ENCODE measurements at regions not wholly inside any gene's neighbourhood (a gene's known extent, or its start where the extent isn't known, plus 50 kb on each side); places are given as distances from the start of the nearest gene placed in this dataset.
"Not testable (repeated sequence)": the region's sequence is repeated elsewhere in the genome, so short reads cannot be mapped to it uniquely, and the experiment has no call there.

- H3K36me3 ChIP-seq (ENCODE audit: control insufficient read depth, insufficient read depth, low read length), result no peaks in the 10 kb centered on the region
- H3K9me3 ChIP-seq (ENCODE audit: control insufficient read depth, low read length), result no peaks in the 10 kb centered on the region
Measured at GRCh38 chr4:19205853-19206252, 1045.9 kb upstream of the SLIT2 start.

GRCh38 chr4:19197838-19198237 lies 1053.9 kb upstream of the SLIT2 start:
- H3K4me3 ChIP-seq (ENCODE audit: insufficient read depth, low read depth, low read length, poor library complexity, severe bottlenecking); H3K27me3 ChIP-seq (replicated peaks; ENCODE audit: control insufficient read depth, insufficient read depth, low read length, poor library complexity, severe bottlenecking); H3K36me3 ChIP-seq (ENCODE audit: control insufficient read depth, insufficient read depth, low read length): not testable (repeated sequence)

More at GRCh38 chr4:19205853-19206252, 1045.9 kb upstream of the SLIT2 start:
- no peak for DNase-seq
- Histone ChIP-seq H3K27ac (ENCODE audit: insufficient read depth, low read length, poor library complexity, severe bottlenecking) (no peak overlapping the region), H3K27me3 (replicated peaks; ENCODE audit: control insufficient read depth, insufficient read depth, low read length, poor library complexity, severe bottlenecking) (no peaks in the 10 kb centered on the region), H3K4me1 (ENCODE audit: control insufficient read depth, insufficient read depth, low read length, poor library complexity, severe bottlenecking) (no peaks in the 10 kb centered on the region), H3K4me3 (ENCODE audit: insufficient read depth, low read depth, low read length, poor library complexity, severe bottlenecking) (no peak overlapping the region)

GRCh38 chr4:19195696-19196095 lies 1056.0 kb upstream of the SLIT2 start:
- DNase-seq, result no peak
- Histone ChIP-seq H3K36me3 (ENCODE audit: control insufficient read depth, insufficient read depth, low read length) (no peaks in the 10 kb centered on the region), H3K27ac (ENCODE audit: insufficient read depth, low read length, poor library complexity, severe bottlenecking) (no peak overlapping the region), H3K4me3 (ENCODE audit: insufficient read depth, low read depth, low read length, poor library complexity, severe bottlenecking) (no peak overlapping the region), H3K4me1 (ENCODE audit: control insufficient read depth, insufficient read depth, low read length, poor library complexity, severe bottlenecking) (no peaks in the 10 kb centered on the region), H3K9me3 (ENCODE audit: control insufficient read depth, low read length) (no peaks in the 10 kb centered on the region), H3K27me3 (replicated peaks; ENCODE audit: control insufficient read depth, insufficient read depth, low read length, poor library complexity, severe bottlenecking) (no peaks in the 10 kb centered on the region)

More at GRCh38 chr4:19197838-19198237, 1053.9 kb upstream of the SLIT2 start:
- H3K27ac ChIP-seq (ENCODE audit: insufficient read depth, low read length, poor library complexity, severe bottlenecking); H3K4me1 ChIP-seq (ENCODE audit: control insufficient read depth, insufficient read depth, low read length, poor library complexity, severe bottlenecking); DNase-seq; H3K9me3 ChIP-seq (ENCODE audit: control insufficient read depth, low read length): not testable (repeated sequence)

GRCh38 chr4:19194672-19195071 lies 1057.0 kb upstream of the SLIT2 start:
- Histone ChIP-seq H3K36me3 (ENCODE audit: control insufficient read depth, insufficient read depth, low read length) (no peaks in the 10 kb centered on the region), H3K27me3 (replicated peaks; ENCODE audit: control insufficient read depth, insufficient read depth, low read length, poor library complexity, severe bottlenecking) (no peaks in the 10 kb centered on the region), H3K9me3 (ENCODE audit: control insufficient read depth, low read length) (no peaks in the 10 kb centered on the region), H3K4me1 (ENCODE audit: control insufficient read depth, insufficient read depth, low read length, poor library complexity, severe bottlenecking) (no peaks in the 10 kb centered on the region), H3K4me3 (ENCODE audit: insufficient read depth, low read depth, low read length, poor library complexity, severe bottlenecking) (no peak overlapping the region), H3K27ac (ENCODE audit: insufficient read depth, low read length, poor library complexity, severe bottlenecking) (no peak overlapping the region)
- no peak for DNase-seq

- DNase-seq, result no peak
- Histone ChIP-seq H3K27ac (ENCODE audit: insufficient read depth, low read length, poor library complexity, severe bottlenecking) (no peak overlapping the region), H3K4me1 (ENCODE audit: control insufficient read depth, insufficient read depth, low read length, poor library complexity, severe bottlenecking) (no peaks in the 10 kb centered on the region)
Measured at GRCh38 chr4:19193274-19193981, 1058.3 kb upstream of the SLIT2 start.

GRCh38 chr4:19191979-19192650 lies 1059.6 kb upstream of the SLIT2 start:
- Histone ChIP-seq H3K4me3 (ENCODE audit: insufficient read depth, low read depth, low read length, poor library complexity, severe bottlenecking) (no peak overlapping the region), H3K27me3 (replicated peaks; ENCODE audit: control insufficient read depth, insufficient read depth, low read length, poor library complexity, severe bottlenecking) (no peaks in the 10 kb centered on the region), H3K27ac (ENCODE audit: insufficient read depth, low read length, poor library complexity, severe bottlenecking) (no peak overlapping the region), H3K9me3 (ENCODE audit: control insufficient read depth, low read length) (no peaks in the 10 kb centered on the region), H3K36me3 (ENCODE audit: control insufficient read depth, insufficient read depth, low read length) (no peaks in the 10 kb centered on the region), H3K4me1 (ENCODE audit: control insufficient read depth, insufficient read depth, low read length, poor library complexity, severe bottlenecking) (no peaks in the 10 kb centered on the region)
- DNase-seq, result no peak

More at GRCh38 chr4:19193274-19193981, 1058.3 kb upstream of the SLIT2 start:
- Histone ChIP-seq H3K4me3 (ENCODE audit: insufficient read depth, low read depth, low read length, poor library complexity, severe bottlenecking) (no peak overlapping the region), H3K36me3 (ENCODE audit: control insufficient read depth, insufficient read depth, low read length) (no peaks in the 10 kb centered on the region), H3K9me3 (ENCODE audit: control insufficient read depth, low read length) (no peaks in the 10 kb centered on the region), H3K27me3 (replicated peaks; ENCODE audit: control insufficient read depth, insufficient read depth, low read length, poor library complexity, severe bottlenecking) (no peaks in the 10 kb centered on the region)

GRCh38 chr4:19187691-19188090 lies 1064.0 kb upstream of the SLIT2 start:
- H3K27ac ChIP-seq (ENCODE audit: insufficient read depth, low read length, poor library complexity, severe bottlenecking), result no peak overlapping the region
- DNase-seq, result no peak
- no peak overlapping the region for H3K4me3 ChIP-seq (ENCODE audit: insufficient read depth, low read depth, low read length, poor library complexity, severe bottlenecking)
- no peaks in the 10 kb centered on the region for H3K9me3 ChIP-seq (ENCODE audit: control insufficient read depth, low read length)
- no peaks in the 10 kb centered on the region for H3K27me3 ChIP-seq (replicated peaks; ENCODE audit: control insufficient read depth, insufficient read depth, low read length, poor library complexity, severe bottlenecking)
- no peaks in the 10 kb centered on the region for H3K4me1 ChIP-seq (ENCODE audit: control insufficient read depth, insufficient read depth, low read length, poor library complexity, severe bottlenecking)
- H3K36me3 ChIP-seq (ENCODE audit: control insufficient read depth, insufficient read depth, low read length), result no peaks in the 10 kb centered on the region

GRCh38 chr4:19187096-19187495 lies 1064.6 kb upstream of the SLIT2 start:
- Histone ChIP-seq H3K9me3 (ENCODE audit: control insufficient read depth, low read length) (no peaks in the 10 kb centered on the region), H3K27ac (ENCODE audit: insufficient read depth, low read length, poor library complexity, severe bottlenecking) (no peak overlapping the region), H3K36me3 (ENCODE audit: control insufficient read depth, insufficient read depth, low read length) (no peaks in the 10 kb centered on the region), H3K4me1 (ENCODE audit: control insufficient read depth, insufficient read depth, low read length, poor library complexity, severe bottlenecking) (no peaks in the 10 kb centered on the region), H3K4me3 (ENCODE audit: insufficient read depth, low read depth, low read length, poor library complexity, severe bottlenecking) (no peak overlapping the region), H3K27me3 (replicated peaks; ENCODE audit: control insufficient read depth, insufficient read depth, low read length, poor library complexity, severe bottlenecking) (no peaks in the 10 kb centered on the region)
- no peak for DNase-seq

GRCh38 chr4:19181631-19182030 lies 1070.1 kb upstream of the SLIT2 start:
- H3K9me3 ChIP-seq (ENCODE audit: control insufficient read depth, low read length); H3K4me1 ChIP-seq (ENCODE audit: control insufficient read depth, insufficient read depth, low read length, poor library complexity, severe bottlenecking); H3K27ac ChIP-seq (ENCODE audit: insufficient read depth, low read length, poor library complexity, severe bottlenecking); H3K36me3 ChIP-seq (ENCODE audit: control insufficient read depth, insufficient read depth, low read length); H3K4me3 ChIP-seq (ENCODE audit: insufficient read depth, low read depth, low read length, poor library complexity, severe bottlenecking); DNase-seq; H3K27me3 ChIP-seq (replicated peaks; ENCODE audit: control insufficient read depth, insufficient read depth, low read length, poor library complexity, severe bottlenecking): not testable (repeated sequence)

GRCh38 chr4:19178835-19179234 lies 1072.9 kb upstream of the SLIT2 start:
- Histone ChIP-seq H3K4me1 (ENCODE audit: control insufficient read depth, insufficient read depth, low read length, poor library complexity, severe bottlenecking) (no peaks in the 10 kb centered on the region), H3K4me3 (ENCODE audit: insufficient read depth, low read depth, low read length, poor library complexity, severe bottlenecking) (no peak overlapping the region), H3K27me3 (replicated peaks; ENCODE audit: control insufficient read depth, insufficient read depth, low read length, poor library complexity, severe bottlenecking) (no peaks in the 10 kb centered on the region), H3K36me3 (ENCODE audit: control insufficient read depth, insufficient read depth, low read length) (no peaks in the 10 kb centered on the region), H3K27ac (ENCODE audit: insufficient read depth, low read length, poor library complexity, severe bottlenecking) (no peak overlapping the region), H3K9me3 (ENCODE audit: control insufficient read depth, low read length) (no peaks in the 10 kb centered on the region)
- DNase-seq, result no peak
